ENCODE measurements at regions not wholly inside any gene's neighbourhood (a gene's known extent, or its start where the extent isn't known, plus 50 kb on each side); places are given as distances from the start of the nearest gene placed in this dataset.
A peak's percentile ranks its signal among the peaks of the same experiment; 100 is the strongest.

DNA sequence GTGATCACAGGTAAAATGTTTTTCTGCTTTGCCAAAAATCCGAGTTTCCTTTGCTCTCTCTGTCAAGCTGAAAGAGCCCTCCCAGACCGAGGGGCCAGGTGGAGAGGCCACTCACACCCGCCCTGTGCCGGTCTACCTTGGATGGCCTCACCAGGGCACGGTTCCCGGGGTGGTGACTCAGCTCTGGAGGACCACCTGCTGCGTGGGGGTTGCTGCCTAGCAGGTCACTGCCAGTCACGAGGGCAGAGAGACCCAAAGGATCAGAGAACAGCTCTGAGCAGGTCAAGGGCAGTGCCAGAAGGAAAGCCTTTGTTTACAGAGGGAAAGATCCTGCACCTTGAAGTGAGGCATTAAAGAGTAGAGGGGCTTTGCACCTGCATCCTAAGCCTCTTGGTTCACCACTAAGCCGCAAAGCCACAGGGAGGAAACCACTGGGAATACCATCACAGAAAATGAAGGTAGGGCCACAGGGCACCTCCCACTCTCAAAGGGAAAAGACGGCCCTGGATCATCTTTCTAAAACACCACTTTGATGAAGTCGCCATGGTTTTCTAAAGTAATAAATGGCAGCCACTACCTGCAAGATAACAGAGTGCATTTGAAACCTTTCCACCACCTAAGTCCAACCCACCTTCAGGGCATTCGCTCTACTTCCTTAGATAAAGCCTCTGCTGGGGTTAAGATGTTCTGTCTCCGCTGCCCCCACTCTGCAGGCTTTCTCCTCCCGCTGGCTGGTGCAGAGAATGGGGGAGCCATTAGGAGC is 160.3 kb upstream of the KLF14 start:
- TF ChIP-seq, protein P1, sequence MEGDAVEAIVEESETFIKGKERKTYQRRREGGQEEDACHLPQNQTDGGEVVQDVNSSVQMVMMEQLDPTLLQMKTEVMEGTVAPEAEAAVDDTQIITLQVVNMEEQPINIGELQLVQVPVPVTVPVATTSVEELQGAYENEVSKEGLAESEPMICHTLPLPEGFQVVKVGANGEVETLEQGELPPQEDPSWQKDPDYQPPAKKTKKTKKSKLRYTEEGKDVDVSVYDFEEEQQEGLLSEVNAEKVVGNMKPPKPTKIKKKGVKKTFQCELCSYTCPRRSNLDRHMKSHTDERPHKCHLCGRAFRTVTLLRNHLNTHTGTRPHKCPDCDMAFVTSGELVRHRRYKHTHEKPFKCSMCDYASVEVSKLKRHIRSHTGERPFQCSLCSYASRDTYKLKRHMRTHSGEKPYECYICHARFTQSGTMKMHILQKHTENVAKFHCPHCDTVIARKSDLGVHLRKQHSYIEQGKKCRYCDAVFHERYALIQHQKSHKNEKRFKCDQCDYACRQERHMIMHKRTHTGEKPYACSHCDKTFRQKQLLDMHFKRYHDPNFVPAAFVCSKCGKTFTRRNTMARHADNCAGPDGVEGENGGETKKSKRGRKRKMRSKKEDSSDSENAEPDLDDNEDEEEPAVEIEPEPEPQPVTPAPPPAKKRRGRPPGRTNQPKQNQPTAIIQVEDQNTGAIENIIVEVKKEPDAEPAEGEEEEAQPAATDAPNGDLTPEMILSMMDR (IDR thresholded peaks at IDR 0.05): no peak
- peak in 1 of 2 donors; percentile 75 for TF ChIP-seq POLR2A (IDR thresholded peaks at IDR 0.05)
